SK-N-SH (cell line): ENCODE measurements at regions not wholly inside any gene's neighbourhood (a gene's known extent, or its start where the extent isn't known, plus 50 kb on each side); places are given as distances from the start of the nearest gene placed in this dataset.
"Not testable (repeated sequence)": the region's sequence is repeated elsewhere in the genome, so short reads cannot be mapped to it uniquely, and the experiment has no call there.

ENCODE experiments used
- CTCF ChIA-PET: fragments of 300-600, 350-600 bp; formaldehyde crosslinking; extraction: SDS; loops from one replicate; lab custom pipeline; 2021; lab: Yijun Ruan, JAX
- POLR2A ChIA-PET: fragments of 350-600 bp; sonication (Branson Sonifier 250); formaldehyde crosslinking; extraction: SDS; loops from one replicate; lab custom pipeline; 2020; ENCODE audit warnings: antibody characterized with exemption, inconsistent platforms; lab: Yijun Ruan, JAX
- DNase-seq: peaks from one replicate; pipeline ENCODE4 v3.0.0; 2012
- H2AFZ ChIP-seq: fragments of 200-600 bp; sonication (generic); 2 replicates; pipeline ENCODE4 v1.8.1; 2016; ENCODE audit warnings: antibody characterized with exemption, mild to moderate bottlenecking, low read depth
- H3F3A ChIP-seq: fragments of 200-600 bp; sonication (generic); replicated peaks from 2 replicates; pipeline ENCODE3; 2016; ENCODE audit warnings: antibody characterized with exemption, mild to moderate bottlenecking; ENCODE audit not compliant: insufficient read depth
- H3K27ac ChIP-seq, 2 experiments: fragments of 200-500 bp in 1 of 2; fragments of 200-600 bp in 1 of 2; sonication (Bioruptor generic) in 1 of 2; sonication (generic), shearing (Covaris generic) in 1 of 2; 2 replicates each; pipeline versions ENCODE4 v1.5.1 to v1.6.1; 2014 to 2016; ENCODE audit warnings: low read depth in 2 of 2, inconsistent platforms in 1 of 2, low read length in 1 of 2, mild to moderate bottlenecking in 1 of 2, mixed read lengths in 1 of 2
- H3K27me3 ChIP-seq: fragments of 200-600 bp; sonication (generic), shearing (Covaris generic); 2 replicates; pipeline ENCODE4 v1.6.1; 2016; ENCODE audit warnings: mixed run types; ENCODE audit not compliant: insufficient read depth
- H3K36me3 ChIP-seq, 2 experiments: fragments of 200-500 bp in 1 of 2; fragments of 200-600 bp in 1 of 2; sonication (Bioruptor generic) in 1 of 2; sonication (generic) in 1 of 2; replicated peaks in 1 of 2; 2 replicates each; pipeline versions ENCODE3 to v1.5.1; 2014 to 2016; ENCODE audit warnings: low read length in 1 of 2, mild to moderate bottlenecking in 1 of 2; ENCODE audit not compliant: insufficient read depth in 2 of 2, control insufficient read depth in 1 of 2
- H3K4me1 ChIP-seq, 2 experiments: fragments of 200-500 bp in 1 of 2; fragments of 200-600 bp in 1 of 2; sonication (Bioruptor generic) in 1 of 2; sonication (generic), shearing (Covaris generic) in 1 of 2; 2 replicates each; pipeline versions ENCODE4 v1.5.1 to v1.6.1; 2014 to 2016; ENCODE audit warnings: low read depth in 1 of 2, low read length in 1 of 2, mixed run types in 1 of 2; ENCODE audit not compliant: insufficient read depth in 2 of 2, control insufficient read depth in 1 of 2
- H3K4me2 ChIP-seq: fragments of 200-600 bp; sonication (generic), shearing (Covaris generic); 2 replicates; pipeline ENCODE4 v1.6.1; 2017; ENCODE audit warnings: mixed run types
- H3K4me3 ChIP-seq, 2 experiments: fragments of 200-500 bp in 1 of 2; fragments of 200-600 bp in 1 of 2; sonication (Bioruptor generic) in 1 of 2; sonication (generic), shearing (Covaris generic) in 1 of 2; 2 replicates each; pipeline versions ENCODE4 v1.5.1 to v1.8.1; 2014 to 2016; ENCODE audit warnings: low read depth in 2 of 2, inconsistent platforms in 1 of 2, low read length in 1 of 2, mild to moderate bottlenecking in 1 of 2, mixed read lengths in 1 of 2, moderate library complexity in 1 of 2
- H3K79me2 ChIP-seq: fragments of 200-600 bp; sonication (generic); 2 replicates; pipeline ENCODE4 v1.8.1; 2017; ENCODE audit warnings: mild to moderate bottlenecking; ENCODE audit not compliant: insufficient read depth
- H3K9ac ChIP-seq: fragments of 200-600 bp; sonication (generic); 2 replicates; pipeline ENCODE4 v1.6.1; 2017; ENCODE audit warnings: mixed run types
- H3K9me2 ChIP-seq: fragments of 200-600 bp; sonication (generic); 2 replicates; pipeline ENCODE4 v1.6.1; 2017; ENCODE audit warnings: mixed run types
- H3K9me3 ChIP-seq: fragments of 200-600 bp; sonication (generic); 2 replicates; pipeline ENCODE4 v1.6.1; 2017; ENCODE audit warnings: mixed run types, mild to moderate bottlenecking, moderate library complexity
- H4K20me1 ChIP-seq: fragments of 200-600 bp; sonication (generic); 2 replicates; pipeline ENCODE4 v1.6.1; 2017; ENCODE audit warnings: mild to moderate bottlenecking, mixed run types; ENCODE audit not compliant: insufficient read depth
- CHD2 ChIP-seq: fragments of 150-350 bp; IDR thresholded peaks from 2 replicates; pipeline ENCODE4 v1.6.1; 2018; ENCODE audit warnings: low read length; ENCODE audit not compliant: partially characterized antibody
- ELF1 ChIP-seq: IDR thresholded peaks from 2 replicates; pipeline ENCODE4 v1.4.0; 2012
- EP300 ChIP-seq, 2 experiments: IDR thresholded peaks; 2 replicates each; pipeline versions ENCODE4 v1.4.0 to v1.6.1; 2012; ENCODE audit warnings: borderline replicate concordance in 1 of 2, low read depth in 1 of 2, low read length in 1 of 2
- EZH2phosphoT487 ChIP-seq: fragments of 200-600 bp; sonication (generic); IDR thresholded peaks from 2 replicates; pipeline ENCODE4 v1.6.1; 2017; ENCODE audit warnings: low read depth, mixed run types, mild to moderate bottlenecking, antibody characterized with exemption, moderate library complexity, borderline replicate concordance
- FOXJ3 ChIP-seq: sonication (generic); formaldehyde crosslinking; IDR thresholded peaks from 2 replicates; pipeline ENCODE4 v1.5.1; 2020; ENCODE audit warnings: mild to moderate bottlenecking, missing genetic modification reagents
- FOXM1 ChIP-seq: IDR thresholded peaks from 2 replicates; pipeline ENCODE4 v1.4.0; 2012; ENCODE audit warnings: low read depth, mild to moderate bottlenecking
- GABPA ChIP-seq: IDR thresholded peaks from 2 replicates; pipeline ENCODE4 v1.4.0; 2012; ENCODE audit warnings: low read depth, mild to moderate bottlenecking
- GATA2 ChIP-seq: sonication (generic); formaldehyde crosslinking; IDR thresholded peaks from 2 replicates; pipeline ENCODE4 v1.5.0; 2020; ENCODE audit warnings: mild to moderate bottlenecking, missing genetic modification reagents
- MEF2A ChIP-seq: IDR thresholded peaks from 2 replicates; pipeline ENCODE4 v1.4.0; 2012; ENCODE audit warnings: low read depth, borderline replicate concordance
- MXI1 ChIP-seq: IDR thresholded peaks from 2 replicates; pipeline ENCODE4 v1.6.1; 2012; ENCODE audit warnings: mild to moderate bottlenecking, low read depth, low read length, improper control_type of control experiment
- NFIC ChIP-seq: IDR thresholded peaks from 2 replicates; pipeline ENCODE4 v1.4.0; 2012; ENCODE audit warnings: borderline replicate concordance
- POLR2AphosphoS5 ChIP-seq: IDR thresholded peaks from 2 replicates; pipeline ENCODE4 v1.6.1; 2012; ENCODE audit warnings: low read depth, low read length
- RAD21 ChIP-seq: IDR thresholded peaks from 2 replicates; pipeline ENCODE4 v1.6.1; 2012; ENCODE audit warnings: mild to moderate bottlenecking, low read length
- RXRA ChIP-seq: IDR thresholded peaks from 2 replicates; pipeline ENCODE4 v1.4.0; 2012; ENCODE audit warnings: low read depth, mild to moderate bottlenecking, borderline replicate concordance
- TAF1 ChIP-seq: IDR thresholded peaks from 2 replicates; pipeline ENCODE4 v1.6.1; 2012; ENCODE audit warnings: low read depth, mild to moderate bottlenecking, low read length, moderate library complexity, borderline replicate concordance
- YY1 ChIP-seq: IDR thresholded peaks from 2 replicates; pipeline ENCODE4 v1.4.0; 2012; ENCODE audit warnings: low read depth, mild to moderate bottlenecking
- WGBS: methylation state at CpG from one replicate; pipeline ENCODE4 v1.1.6; 2017; ENCODE audit warnings: low lambda C conversion rate; 5-methylcytosine and 5-hydroxymethylcytosine counted together
- TF ChIP-seq, protein P1 (sequence below): IDR thresholded peaks from 2 replicates; pipeline ENCODE4 v1.4.0; 2012; ENCODE audit warnings: low read depth
- TF ChIP-seq, protein P2 (sequence below): fragments of 150-350 bp; IDR thresholded peaks from 2 replicates; pipeline ENCODE4 v1.6.1; 2017; ENCODE audit warnings: antibody characterized with exemption, low read length, low read depth, borderline replicate concordance
- TF ChIP-seq, protein P3 (sequence below): IDR thresholded peaks from 2 replicates; pipeline ENCODE4 v1.6.1; 2012; ENCODE audit warnings: mild to moderate bottlenecking, low read depth, low read length, moderate library complexity
- TF ChIP-seq, protein P4 (sequence below): IDR thresholded peaks from 2 replicates; pipeline ENCODE4 v1.4.0; 2012; ENCODE audit warnings: low read depth, borderline replicate concordance

DNA sequence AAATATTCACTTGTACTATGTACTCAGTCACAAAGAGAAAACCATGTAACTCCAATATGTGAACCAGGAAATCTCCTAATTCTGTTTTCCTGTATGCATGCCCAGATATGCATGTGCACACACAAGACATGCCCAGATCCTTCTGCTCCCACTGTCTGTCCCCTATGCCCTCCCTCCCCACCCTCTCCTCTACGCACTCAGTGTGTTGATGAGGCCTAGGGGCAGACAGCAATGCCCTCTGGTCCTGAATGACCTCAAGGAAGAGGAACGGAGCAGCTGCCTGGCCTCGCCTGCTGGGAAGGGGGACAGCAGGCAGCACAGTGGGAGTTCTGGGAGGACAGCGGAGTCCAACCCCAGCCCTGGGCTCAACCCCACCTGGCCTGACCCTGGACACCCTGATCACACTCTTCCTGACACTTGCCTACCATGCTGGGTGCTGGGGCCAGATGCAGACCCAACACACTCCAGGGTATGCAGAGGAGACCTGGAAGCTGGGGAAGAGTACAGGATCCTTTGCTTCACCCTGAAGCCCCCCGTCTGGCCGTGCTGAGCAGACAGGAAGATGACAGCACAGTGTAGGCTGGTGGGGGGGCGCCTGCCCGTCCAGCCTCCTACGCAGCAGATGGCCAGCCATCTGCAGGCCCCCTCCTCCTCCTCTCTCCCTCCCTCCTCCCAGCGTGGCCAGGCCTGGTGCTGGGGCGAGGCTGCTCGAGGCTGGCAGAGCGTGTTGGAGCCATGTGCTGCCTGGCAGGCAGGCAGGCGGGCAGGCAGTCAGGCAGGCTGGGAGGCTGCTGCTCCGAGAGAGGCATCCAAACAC lies 106.6 kb upstream of the NCOR2 start:
- TF ChIP-seq, protein P1, sequence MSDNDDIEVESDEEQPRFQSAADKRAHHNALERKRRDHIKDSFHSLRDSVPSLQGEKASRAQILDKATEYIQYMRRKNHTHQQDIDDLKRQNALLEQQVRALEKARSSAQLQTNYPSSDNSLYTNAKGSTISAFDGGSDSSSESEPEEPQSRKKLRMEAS = peak; percentile 34; the same call in 1 of the 2 replicates
- TF ChIP-seq, protein P2, sequence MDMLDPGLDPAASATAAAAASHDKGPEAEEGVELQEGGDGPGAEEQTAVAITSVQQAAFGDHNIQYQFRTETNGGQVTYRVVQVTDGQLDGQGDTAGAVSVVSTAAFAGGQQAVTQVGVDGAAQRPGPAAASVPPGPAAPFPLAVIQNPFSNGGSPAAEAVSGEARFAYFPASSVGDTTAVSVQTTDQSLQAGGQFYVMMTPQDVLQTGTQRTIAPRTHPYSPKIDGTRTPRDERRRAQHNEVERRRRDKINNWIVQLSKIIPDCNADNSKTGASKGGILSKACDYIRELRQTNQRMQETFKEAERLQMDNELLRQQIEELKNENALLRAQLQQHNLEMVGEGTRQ = no peak
- TF ChIP-seq TAF1 (no peak), YY1 (no peak), POLR2AphosphoS5 (no peak), NFIC (no peak), RXRA (no peak), RAD21 (no peak; the same call in 1 of the 2 replicates), GABPA (no peak), FOXM1 (no peak), MXI1 (peak; percentile 90), FOXJ3 (peak; percentile 90; the same call in 1 of the 2 replicates), ELF1 (no peak), EZH2phosphoT487 (no peak), CHD2 (peak; percentile 64), GATA2 (no peak), EP300 (IDR thresholded peaks at IDR 0.05; ENCODE audit: borderline replicate concordance in 1 of 2, low read depth in 1 of 2, low read length in 1 of 2) (peak in 1 of 2 experiments; percentile 74; a peak in 1 of 4 replicates), MEF2A (no peak)
- TF ChIP-seq, protein P3, sequence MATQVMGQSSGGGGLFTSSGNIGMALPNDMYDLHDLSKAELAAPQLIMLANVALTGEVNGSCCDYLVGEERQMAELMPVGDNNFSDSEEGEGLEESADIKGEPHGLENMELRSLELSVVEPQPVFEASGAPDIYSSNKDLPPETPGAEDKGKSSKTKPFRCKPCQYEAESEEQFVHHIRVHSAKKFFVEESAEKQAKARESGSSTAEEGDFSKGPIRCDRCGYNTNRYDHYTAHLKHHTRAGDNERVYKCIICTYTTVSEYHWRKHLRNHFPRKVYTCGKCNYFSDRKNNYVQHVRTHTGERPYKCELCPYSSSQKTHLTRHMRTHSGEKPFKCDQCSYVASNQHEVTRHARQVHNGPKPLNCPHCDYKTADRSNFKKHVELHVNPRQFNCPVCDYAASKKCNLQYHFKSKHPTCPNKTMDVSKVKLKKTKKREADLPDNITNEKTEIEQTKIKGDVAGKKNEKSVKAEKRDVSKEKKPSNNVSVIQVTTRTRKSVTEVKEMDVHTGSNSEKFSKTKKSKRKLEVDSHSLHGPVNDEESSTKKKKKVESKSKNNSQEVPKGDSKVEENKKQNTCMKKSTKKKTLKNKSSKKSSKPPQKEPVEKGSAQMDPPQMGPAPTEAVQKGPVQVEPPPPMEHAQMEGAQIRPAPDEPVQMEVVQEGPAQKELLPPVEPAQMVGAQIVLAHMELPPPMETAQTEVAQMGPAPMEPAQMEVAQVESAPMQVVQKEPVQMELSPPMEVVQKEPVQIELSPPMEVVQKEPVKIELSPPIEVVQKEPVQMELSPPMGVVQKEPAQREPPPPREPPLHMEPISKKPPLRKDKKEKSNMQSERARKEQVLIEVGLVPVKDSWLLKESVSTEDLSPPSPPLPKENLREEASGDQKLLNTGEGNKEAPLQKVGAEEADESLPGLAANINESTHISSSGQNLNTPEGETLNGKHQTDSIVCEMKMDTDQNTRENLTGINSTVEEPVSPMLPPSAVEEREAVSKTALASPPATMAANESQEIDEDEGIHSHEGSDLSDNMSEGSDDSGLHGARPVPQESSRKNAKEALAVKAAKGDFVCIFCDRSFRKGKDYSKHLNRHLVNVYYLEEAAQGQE = no peak
- TF ChIP-seq, protein P4, sequence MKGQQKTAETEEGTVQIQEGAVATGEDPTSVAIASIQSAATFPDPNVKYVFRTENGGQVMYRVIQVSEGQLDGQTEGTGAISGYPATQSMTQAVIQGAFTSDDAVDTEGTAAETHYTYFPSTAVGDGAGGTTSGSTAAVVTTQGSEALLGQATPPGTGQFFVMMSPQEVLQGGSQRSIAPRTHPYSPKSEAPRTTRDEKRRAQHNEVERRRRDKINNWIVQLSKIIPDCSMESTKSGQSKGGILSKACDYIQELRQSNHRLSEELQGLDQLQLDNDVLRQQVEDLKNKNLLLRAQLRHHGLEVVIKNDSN = no peak
- no peaks in the 10 kb centered on the region for H3F3A ChIP-seq
- no peak overlapping the region for H2AFZ ChIP-seq
- CTCF ChIA-PET = interaction anchor here (0.8 kb wide), 1 partner anchor 13 kb away, joined by 3 read pairs; no protein-coding TSS in a partner anchor
- no peaks in the 10 kb centered on the region for H3K27me3 ChIP-seq
- H3K36me3 ChIP-seq = no peaks in the 10 kb centered on the region
- no peaks in the 10 kb centered on the region for H3K79me2 ChIP-seq
- H3K9me2 ChIP-seq = no peaks in the 10 kb centered on the region
- WGBS = 63% methylated on average over 14 of the region's 15 CpGs
- H3K9ac ChIP-seq = no peak overlapping the region
- no peak overlapping the region for H3K4me2 ChIP-seq
- no peaks in the 10 kb centered on the region for H3K9me3 ChIP-seq
- peak overlapping the region in 1 of 2 experiments; percentile 85; a peak in 2 of 4 replicates for H3K27ac ChIP-seq
- DNase-seq = peak; percentile 92
- POLR2A ChIA-PET = no interaction called here
- peaks cover 12 to 25% of the 10 kb centered on the region in 2 experiments; a peak in 2 of 4 replicates for H3K4me1 ChIP-seq
- no peaks in the 10 kb centered on the region for H4K20me1 ChIP-seq
- H3K4me3 ChIP-seq = no peak overlapping the region

DNA sequence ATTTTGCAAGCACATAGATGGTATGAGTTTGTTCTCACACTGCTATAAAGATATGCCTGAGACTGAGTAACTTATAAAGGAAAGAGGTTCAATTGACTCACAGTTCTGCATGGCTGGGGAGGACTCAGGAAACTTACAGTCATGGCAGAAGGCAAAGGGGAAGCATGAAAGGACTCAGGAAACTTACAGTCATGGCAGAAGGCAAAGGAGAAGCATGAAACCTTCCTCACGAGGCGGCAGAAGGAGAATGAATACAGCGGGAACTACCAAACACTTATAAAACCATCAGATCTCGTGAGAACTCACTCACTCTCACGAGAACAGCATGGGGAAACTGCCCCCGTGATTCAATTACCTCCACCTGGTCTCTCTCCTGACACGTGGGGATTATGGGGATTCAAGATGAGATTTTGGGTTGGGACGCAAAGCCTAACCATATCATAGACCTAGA lies 101.9 kb upstream of the NCOR2 start:
- H3K79me2 ChIP-seq, H3K4me1 ChIP-seq, H3K9me2 ChIP-seq, CTCF ChIA-PET, DNase-seq, H3K27ac ChIP-seq, H3K9me3 ChIP-seq, H4K20me1 ChIP-seq, POLR2A ChIA-PET, H2AFZ ChIP-seq, H3K27me3 ChIP-seq, H3F3A ChIP-seq, H3K36me3 ChIP-seq, H3K9ac ChIP-seq, H3K4me3 ChIP-seq, H3K4me2 ChIP-seq: not testable (repeated sequence)
- 74% methylated on average over 8 of the region's 8 CpGs for WGBS
